HFF-Myc (cell line): ENCODE measurements at regions not wholly inside any gene's neighbourhood (a gene's known extent, or its start where the extent isn't known, plus 50 kb on each side); places are given as distances from the start of the nearest gene placed in this dataset.

Experiments
- DNase-seq: peaks from one replicate; pipeline ENCODE4 v3.0.0-alpha.2; 2011; ENCODE audit warnings: low read depth; ENCODE audit errors: extremely low read depth
- H3K4me3 ChIP-seq: replicated peaks from 2 replicates; pipeline ENCODE4 v1.5.1; 2011; ENCODE audit warnings: low read depth, mild to moderate bottlenecking, control low read depth, low read length
- CTCF ChIP-seq: IDR thresholded peaks from 2 replicates; pipeline ENCODE4 v1.5.1; 2012; ENCODE audit warnings: mild to moderate bottlenecking, low read depth, low read length, control low read depth; ENCODE audit errors: missing control alignments

GRCh38 chr18:43465483-43465882 is 188.2 kb upstream of the SYT4 start:
- no peak overlapping the region for H3K4me3 ChIP-seq
- no peak for TF ChIP-seq CTCF
- DNase-seq: no peak

- H3K4me3 ChIP-seq: no peak overlapping the region
- TF ChIP-seq CTCF: no peak
- DNase-seq: no peak
Measured at GRCh38 chr18:43471873-43472272, 194.6 kb upstream of the SYT4 start.

GRCh38 chr18:43481069-43481468 is 203.8 kb upstream of the SYT4 start:
- DNase-seq: no peak
- no peak overlapping the region for H3K4me3 ChIP-seq
- no peak for TF ChIP-seq CTCF

GRCh38 chr18:43482136-43482535 is 204.8 kb upstream of the SYT4 start:
- H3K4me3 ChIP-seq: no peak overlapping the region
- DNase-seq: no peak
- TF ChIP-seq CTCF: no peak

- no peak for TF ChIP-seq CTCF
- no peak for DNase-seq
- H3K4me3 ChIP-seq: no peak overlapping the region
Measured at GRCh38 chr18:43482600-43482999, 205.3 kb upstream of the SYT4 start.

GRCh38 chr18:43484710-43485109 is 207.4 kb upstream of the SYT4 start:
- no peak overlapping the region for H3K4me3 ChIP-seq
- no peak for TF ChIP-seq CTCF
- no peak for DNase-seq

- TF ChIP-seq CTCF: no peak
- H3K4me3 ChIP-seq: no peak overlapping the region
- no peak for DNase-seq
Measured at GRCh38 chr18:43485545-43485963, 208.3 kb upstream of the SYT4 start.
